ENCODE measurements at regions not wholly inside any gene's neighbourhood (a gene's known extent, or its start where the extent isn't known, plus 50 kb on each side); places are given as distances from the start of the nearest gene placed in this dataset.

DNA sequence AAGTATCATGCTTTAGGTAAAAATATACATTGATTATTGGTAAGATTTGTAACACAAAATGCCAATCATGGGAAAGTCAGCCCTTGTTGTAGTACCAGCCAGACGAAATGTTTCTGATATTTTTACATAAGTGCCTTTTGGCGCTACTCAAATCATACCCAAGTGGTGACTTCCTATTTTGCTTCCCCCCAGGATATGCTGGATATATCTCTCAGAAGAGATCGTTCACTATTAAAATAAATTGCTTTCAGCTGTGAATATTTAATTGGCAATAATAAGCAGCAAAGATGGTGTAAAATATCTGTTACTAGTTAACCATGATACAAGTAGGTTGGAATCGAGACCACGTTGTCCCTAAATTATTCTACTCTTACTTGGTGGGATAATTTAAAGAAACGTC, 909.2 kb upstream of the LRRN3 start:
- Histone ChIP-seq H3K27me3 (no peaks in the 10 kb centered on the region), H3K4me3 (replicated peaks in 1 of 3) (no peak overlapping the region), H3K36me3 (no peaks in the 10 kb centered on the region), H3K4me1 (no peaks in the 10 kb centered on the region), H3K9me3 (no peaks in the 10 kb centered on the region), H3K27ac (no peak overlapping the region)
- intact Hi-C loops (cut with DNase I): no loop called here
- TF ChIP-seq, protein P1, sequence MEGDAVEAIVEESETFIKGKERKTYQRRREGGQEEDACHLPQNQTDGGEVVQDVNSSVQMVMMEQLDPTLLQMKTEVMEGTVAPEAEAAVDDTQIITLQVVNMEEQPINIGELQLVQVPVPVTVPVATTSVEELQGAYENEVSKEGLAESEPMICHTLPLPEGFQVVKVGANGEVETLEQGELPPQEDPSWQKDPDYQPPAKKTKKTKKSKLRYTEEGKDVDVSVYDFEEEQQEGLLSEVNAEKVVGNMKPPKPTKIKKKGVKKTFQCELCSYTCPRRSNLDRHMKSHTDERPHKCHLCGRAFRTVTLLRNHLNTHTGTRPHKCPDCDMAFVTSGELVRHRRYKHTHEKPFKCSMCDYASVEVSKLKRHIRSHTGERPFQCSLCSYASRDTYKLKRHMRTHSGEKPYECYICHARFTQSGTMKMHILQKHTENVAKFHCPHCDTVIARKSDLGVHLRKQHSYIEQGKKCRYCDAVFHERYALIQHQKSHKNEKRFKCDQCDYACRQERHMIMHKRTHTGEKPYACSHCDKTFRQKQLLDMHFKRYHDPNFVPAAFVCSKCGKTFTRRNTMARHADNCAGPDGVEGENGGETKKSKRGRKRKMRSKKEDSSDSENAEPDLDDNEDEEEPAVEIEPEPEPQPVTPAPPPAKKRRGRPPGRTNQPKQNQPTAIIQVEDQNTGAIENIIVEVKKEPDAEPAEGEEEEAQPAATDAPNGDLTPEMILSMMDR (IDR thresholded peaks at IDR 0.05): no peak
- no peak for TF ChIP-seq POLR2A (IDR thresholded peaks at IDR 0.05)
- no peak for DNase-seq
- 78 to 86% methylated on average over 6 of the region's 6 CpGs for WGBS, 2 donors

DNA sequence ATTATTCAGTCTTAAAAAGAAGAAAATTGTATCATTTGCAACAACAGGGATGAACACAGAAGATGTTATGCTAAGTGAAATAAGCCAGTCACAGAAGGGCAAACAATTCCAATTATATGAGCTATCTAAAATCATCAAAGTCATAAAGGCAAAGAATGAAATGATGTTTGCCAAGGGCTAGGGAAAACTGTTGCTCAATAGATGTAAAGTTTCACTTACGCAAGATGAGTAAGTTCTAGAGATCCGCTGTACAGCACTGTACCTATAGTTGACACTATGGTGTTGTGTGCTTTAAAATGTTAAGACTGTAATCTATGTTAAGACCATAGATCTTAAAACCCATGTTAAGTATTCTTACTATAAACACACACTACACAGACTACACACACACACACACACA, 904.6 kb upstream of the LRRN3 start:
- no peaks in the 10 kb centered on the region for H3K9me3 ChIP-seq
- intact Hi-C loops (cut with DNase I): no loop called here
- no peaks in the 10 kb centered on the region for H3K36me3 ChIP-seq
- no peak for TF ChIP-seq POLR2A (IDR thresholded peaks at IDR 0.05)
- TF ChIP-seq, protein P1 (IDR thresholded peaks at IDR 0.05): no peak
- no peak overlapping the region for H3K4me3 ChIP-seq (replicated peaks in 1 of 3)
- no peak for DNase-seq
- no peaks in the 10 kb centered on the region for H3K27me3 ChIP-seq
- 96 to 100% methylated on average over 2 of the region's 2 CpGs for WGBS, 2 donors
- no peaks in the 10 kb centered on the region for H3K4me1 ChIP-seq
- no peak overlapping the region for H3K27ac ChIP-seq

DNA sequence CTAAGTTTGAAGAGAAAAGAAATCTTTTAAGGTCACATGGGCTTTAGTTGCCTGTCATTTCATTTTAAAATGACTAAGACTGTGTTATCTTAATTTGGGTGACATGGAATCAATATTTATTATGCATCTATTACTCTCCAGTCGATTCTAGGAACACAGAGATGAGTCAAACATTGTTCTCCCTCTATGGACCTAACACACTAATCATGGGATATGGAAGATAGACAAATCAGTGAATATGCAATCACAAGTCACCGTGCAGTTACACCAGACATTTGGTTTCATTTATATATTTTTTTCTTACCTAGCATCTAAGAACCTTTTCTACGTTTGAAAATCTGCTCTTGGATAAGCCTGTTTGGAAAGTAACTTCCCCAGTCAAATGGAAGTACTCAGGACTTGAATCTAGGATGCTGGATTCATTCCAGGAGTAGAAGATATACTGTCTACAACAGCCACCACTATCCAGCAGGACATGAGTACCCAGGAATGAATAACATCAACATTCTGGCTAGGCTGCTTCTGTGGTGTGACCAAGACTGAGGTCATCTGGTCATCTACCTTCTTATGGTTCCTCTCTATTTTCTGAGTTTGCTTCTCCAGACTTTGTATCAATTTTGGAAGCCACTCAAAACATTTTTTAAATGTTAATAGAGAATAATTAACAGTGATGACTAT, 902.9 kb upstream of the LRRN3 start:
- Histone ChIP-seq H3K4me3 (replicated peaks in 1 of 3) (no peak overlapping the region), H3K4me1 (no peaks in the 10 kb centered on the region), H3K9me3 (no peaks in the 10 kb centered on the region), H3K27ac (no peak overlapping the region), H3K36me3 (no peaks in the 10 kb centered on the region), H3K27me3 (no peaks in the 10 kb centered on the region)
- no peak for TF ChIP-seq POLR2A (IDR thresholded peaks at IDR 0.05)
- TF ChIP-seq, protein P1 (IDR thresholded peaks at IDR 0.05): no peak
- 78 to 85% methylated on average over 3 of the region's 3 CpGs for WGBS, 2 donors
- intact Hi-C loops (cut with DNase I): no loop called here
- DNase-seq: no peak

DNA sequence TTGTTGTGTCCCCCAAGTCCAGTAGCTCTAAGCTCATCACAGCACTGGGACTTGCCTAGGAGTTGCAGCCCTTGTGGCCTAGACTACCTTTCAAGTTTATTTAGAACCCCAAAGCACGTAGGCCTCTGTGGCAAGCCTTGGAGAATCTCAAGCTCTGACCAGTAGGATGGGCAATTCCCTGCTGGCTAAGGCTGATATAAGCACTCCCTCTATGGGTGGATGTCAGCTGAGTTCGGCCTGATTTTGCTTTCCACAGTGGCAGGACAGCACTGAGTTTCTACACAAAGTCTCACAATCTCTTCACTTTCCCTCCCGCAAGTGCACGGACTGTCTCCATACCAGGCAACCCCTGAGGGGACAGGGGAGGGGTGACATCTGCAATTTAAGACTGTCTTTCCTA, 886.4 kb upstream of the LRRN3 start:
- Histone ChIP-seq H3K4me1 (no peaks in the 10 kb centered on the region), H3K9me3 (no peaks in the 10 kb centered on the region), H3K27me3 (no peaks in the 10 kb centered on the region), H3K36me3 (no peaks in the 10 kb centered on the region), H3K4me3 (replicated peaks in 1 of 3) (no peak overlapping the region), H3K27ac (no peak overlapping the region)
- intact Hi-C loops (cut with DNase I): no loop called here
- no peak for DNase-seq
- WGBS, 2 donors: 83 to 86% methylated on average over 4 of the region's 4 CpGs
- no peak for TF ChIP-seq POLR2A (IDR thresholded peaks at IDR 0.05)
- TF ChIP-seq, protein P1 (IDR thresholded peaks at IDR 0.05): no peak

DNA sequence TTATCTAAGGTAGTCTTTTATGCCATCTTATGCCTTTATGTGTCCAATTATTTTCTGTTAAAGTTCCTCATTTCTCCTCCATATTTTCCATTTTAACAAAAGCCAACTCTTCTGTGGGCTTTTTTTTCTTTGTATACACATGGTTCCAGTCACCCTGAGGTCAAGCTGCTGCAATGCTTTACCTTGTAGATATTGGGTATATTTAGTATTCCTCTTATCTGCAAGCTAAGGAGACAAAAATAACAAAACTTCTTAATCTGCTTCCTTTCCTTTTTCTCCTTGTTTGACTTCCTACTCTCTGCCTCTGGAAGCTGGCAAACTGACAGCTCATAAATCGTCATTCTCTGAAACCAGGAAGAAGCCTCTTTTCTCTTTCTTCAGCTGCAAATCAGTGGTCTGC, 885.0 kb upstream of the LRRN3 start:
- Histone ChIP-seq H3K4me1 (no peaks in the 10 kb centered on the region), H3K9me3 (no peaks in the 10 kb centered on the region), H3K27ac (no peak overlapping the region), H3K27me3 (no peaks in the 10 kb centered on the region), H3K4me3 (replicated peaks in 1 of 3) (no peak overlapping the region), H3K36me3 (no peaks in the 10 kb centered on the region)
- TF ChIP-seq, protein P1 (IDR thresholded peaks at IDR 0.05): no peak
- no peak for TF ChIP-seq POLR2A (IDR thresholded peaks at IDR 0.05)
- intact Hi-C loops (cut with DNase I): no loop called here
- DNase-seq: no peak
- 14 to 18% methylated on average over 1 of the region's 1 CpG for WGBS, 2 donors

All from thyroid gland (tissue), 4 donors.